ENCODE measurements at regions not wholly inside any gene's neighbourhood (a gene's known extent, or its start where the extent isn't known, plus 50 kb on each side); places are given as distances from the start of the nearest gene placed in this dataset.

DNA sequence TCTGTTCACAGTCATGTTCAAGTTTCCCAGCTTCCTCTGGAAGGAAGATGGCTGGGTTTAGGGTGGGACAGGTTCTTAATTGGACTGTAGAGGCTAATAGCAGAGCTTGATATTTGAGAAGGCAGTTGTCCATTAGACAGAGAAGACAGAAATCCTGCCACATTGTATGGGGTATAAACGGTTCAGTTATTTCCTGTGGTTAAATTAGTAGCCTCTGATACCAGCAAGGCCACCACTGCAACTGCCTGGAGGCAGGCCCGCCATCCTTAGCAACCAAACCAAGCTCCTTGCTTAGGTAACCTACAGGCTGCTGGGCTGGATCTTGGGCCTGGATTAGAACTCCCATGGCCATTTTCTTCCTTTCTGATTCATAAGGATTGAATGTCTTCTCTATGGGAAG lies 1367.0 kb downstream of the PCDH7 start:
- TF ChIP-seq TCF7L2 (IDR thresholded peaks at IDR 0.05; ENCODE audit: low read depth, low read length) (no peak), POLR2AphosphoS5 (IDR thresholded peaks at IDR 0.05; ENCODE audit: low read depth, low read length) (no peak), REST (IDR thresholded peaks at IDR 0.05; ENCODE audit: insufficient read depth in 1 of 2, low read depth in 2 of 2, low read length in 1 of 2) (no peak), SIN3A (IDR thresholded peaks at IDR 0.05; ENCODE audit: borderline replicate concordance, insufficient read depth, low read depth, low read length) (no peak)
- TF ChIP-seq, protein P1, sequence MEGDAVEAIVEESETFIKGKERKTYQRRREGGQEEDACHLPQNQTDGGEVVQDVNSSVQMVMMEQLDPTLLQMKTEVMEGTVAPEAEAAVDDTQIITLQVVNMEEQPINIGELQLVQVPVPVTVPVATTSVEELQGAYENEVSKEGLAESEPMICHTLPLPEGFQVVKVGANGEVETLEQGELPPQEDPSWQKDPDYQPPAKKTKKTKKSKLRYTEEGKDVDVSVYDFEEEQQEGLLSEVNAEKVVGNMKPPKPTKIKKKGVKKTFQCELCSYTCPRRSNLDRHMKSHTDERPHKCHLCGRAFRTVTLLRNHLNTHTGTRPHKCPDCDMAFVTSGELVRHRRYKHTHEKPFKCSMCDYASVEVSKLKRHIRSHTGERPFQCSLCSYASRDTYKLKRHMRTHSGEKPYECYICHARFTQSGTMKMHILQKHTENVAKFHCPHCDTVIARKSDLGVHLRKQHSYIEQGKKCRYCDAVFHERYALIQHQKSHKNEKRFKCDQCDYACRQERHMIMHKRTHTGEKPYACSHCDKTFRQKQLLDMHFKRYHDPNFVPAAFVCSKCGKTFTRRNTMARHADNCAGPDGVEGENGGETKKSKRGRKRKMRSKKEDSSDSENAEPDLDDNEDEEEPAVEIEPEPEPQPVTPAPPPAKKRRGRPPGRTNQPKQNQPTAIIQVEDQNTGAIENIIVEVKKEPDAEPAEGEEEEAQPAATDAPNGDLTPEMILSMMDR (IDR thresholded peaks at IDR 0.05): no peak

Measured in Panc1 (cell line).